Kidney (tissue), 13 donors: ENCODE measurements at regions not wholly inside any gene's neighbourhood (a gene's known extent, or its start where the extent isn't known, plus 50 kb on each side); places are given as distances from the start of the nearest gene placed in this dataset.

Source experiments
- DNase-seq, 5 donors: peaks; one replicate each; pipeline ENCODE4 v3.0.0-alpha.2; 2013 to 2020
- FAIRE-seq: peaks from 2 replicates; lab custom pipeline; 2012; peaks lifted over from hg19 to GRCh38; lab: Jason Lieb, UNC
- H3K27ac ChIP-seq, 2 donors: one replicate each; pipeline ENCODE4 v1.7.0; 2013; ENCODE audit warnings: low read depth in 2 of 2, low read length in 2 of 2, inconsistent platforms in 1 of 2
- H3K27me3 ChIP-seq: one replicate; pipeline ENCODE4 v1.7.1; 2013; ENCODE audit warnings: low read length, inconsistent platforms; ENCODE audit not compliant: control insufficient read depth, insufficient read depth
- H3K36me3 ChIP-seq, 3 donors: one replicate each; pipeline versions ENCODE4 v1.7.0 to v1.7.1; 2013; ENCODE audit warnings: low read length in 3 of 3, control low read depth in 1 of 3, inconsistent platforms in 1 of 3; ENCODE audit not compliant: insufficient read depth in 3 of 3, control insufficient read depth in 2 of 3
- H3K4me1 ChIP-seq, 3 donors: one replicate each; pipeline versions ENCODE4 v1.7.0 to v1.7.1; 2013; ENCODE audit warnings: low read length in 3 of 3, inconsistent platforms in 1 of 3, low read depth in 1 of 3; ENCODE audit not compliant: control insufficient read depth in 2 of 3, insufficient read depth in 2 of 3
- H3K4me3 ChIP-seq, 3 donors: one replicate each; pipeline versions ENCODE4 v1.7.0 to v1.8.1; 2013; ENCODE audit warnings: low read length in 3 of 3, control low read depth in 1 of 3, inconsistent platforms in 1 of 3
- H3K9ac ChIP-seq, 3 donors: one replicate each; pipeline versions ENCODE4 v1.7.0 to v1.7.1; 2013; ENCODE audit warnings: low read length in 3 of 3, control low read depth in 1 of 3, inconsistent platforms in 1 of 3
- H3K9me3 ChIP-seq, 3 donors: one replicate each; pipeline versions ENCODE4 v1.7.0 to v1.7.1; 2013; ENCODE audit warnings: low read length in 3 of 3, control low read depth in 1 of 3, inconsistent platforms in 1 of 3; ENCODE audit not compliant: control insufficient read depth in 2 of 3, insufficient read depth in 1 of 3
- CTCF ChIP-seq: IDR thresholded peaks from 3 replicates; pipeline ENCODE4 v1.5.1; 2012; ENCODE audit warnings: mild to moderate bottlenecking, moderate library complexity, borderline replicate concordance; ENCODE audit not compliant: insufficient read depth; ENCODE audit errors: extremely low read depth
- intact Hi-C: fragments of 100-400 bp; cut with DNase I; formaldehyde crosslinking; loops from one replicate; pipeline ENCODE4 v1.11.1; 2022
- donor health status: control.
- donor health status: control.
- donor health status: control.
- donor health status: control.
- donor health status: control.
- donor health status: DM: yes; HTN: yes; CAD: no.
- donor health status: Normal renal cell carcinoma (clear cell type).

- FAIRE-seq (no peak), DNase-seq (no peak)
- Histone ChIP-seq H3K4me3 (no peak overlapping the region), H3K27me3 (no peaks in the 10 kb centered on the region), H3K9me3 (no peaks in the 10 kb centered on the region), H3K9ac (no peak overlapping the region), H3K27ac (no peak overlapping the region), H3K4me1 (no peaks in the 10 kb centered on the region), H3K36me3 (no peaks in the 10 kb centered on the region)
- intact Hi-C loops = no loop called here
- TF ChIP-seq CTCF = no peak
Observed at GRCh38 chr18:55748227-55748738, 160.3 kb upstream of the TCF4 start.

DNA sequence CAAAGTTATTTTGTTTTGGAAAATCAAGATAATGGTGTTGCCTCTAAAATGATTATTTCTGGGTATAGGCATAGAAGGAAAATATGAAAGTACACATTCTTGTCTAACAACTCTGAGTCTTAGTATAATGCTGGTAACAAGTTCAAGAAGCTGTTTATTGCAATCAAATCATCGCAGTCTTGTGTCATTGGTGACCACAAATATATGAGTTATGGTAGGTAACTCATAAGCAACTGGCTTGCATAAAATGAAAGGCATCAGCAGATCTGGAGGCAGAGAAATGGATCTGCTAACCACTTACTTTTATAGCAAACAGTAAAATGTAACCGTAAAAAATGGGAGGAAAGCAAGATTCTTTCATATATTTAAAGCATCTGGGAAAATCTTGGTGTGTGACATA is 156.2 kb upstream of the TCF4 start:
- intact Hi-C loops = no loop called here
- no peak overlapping the region for H3K4me3 ChIP-seq
- FAIRE-seq = no peak
- H3K9me3 ChIP-seq = no peaks in the 10 kb centered on the region
- H3K4me1 ChIP-seq = no peaks in the 10 kb centered on the region
- TF ChIP-seq CTCF = no peak
- no peaks in the 10 kb centered on the region for H3K36me3 ChIP-seq
- no peak for DNase-seq
- no peak overlapping the region for H3K9ac ChIP-seq
- no peak overlapping the region for H3K27ac ChIP-seq
- no peaks in the 10 kb centered on the region for H3K27me3 ChIP-seq

GRCh38 chr18:55743736-55744135 is 155.7 kb upstream of the TCF4 start:
- no peak for TF ChIP-seq CTCF
- intact Hi-C loops = no loop called here
- DNase-seq = peak in 3 of 5 donors; percentile 15 to 47 (median 42)

DNA sequence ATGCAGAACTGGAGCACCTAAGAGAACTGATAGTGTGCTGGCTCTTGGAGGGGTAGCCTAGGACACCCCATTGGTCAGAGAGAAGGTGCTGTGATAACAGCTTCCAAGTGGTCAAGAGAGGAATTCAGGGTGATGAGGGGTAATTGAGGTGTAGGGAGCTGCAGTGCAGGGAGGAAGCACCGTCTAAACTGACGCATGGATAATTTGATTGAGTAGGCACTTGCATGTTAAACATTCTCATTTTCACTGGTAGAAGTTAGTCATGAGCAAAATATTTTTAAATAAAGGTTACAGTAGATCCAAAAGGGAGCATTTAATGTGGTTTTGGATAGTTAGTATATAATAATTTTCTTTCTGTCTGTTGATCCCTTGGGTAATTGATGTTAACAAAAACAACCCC is 155.1 kb upstream of the TCF4 start:
- no peak for FAIRE-seq
- intact Hi-C loops = no loop called here

More at GRCh38 chr18:55743736-55744135, 155.7 kb upstream of the TCF4 start:
- no peak for FAIRE-seq
- Histone ChIP-seq H3K36me3 (no peaks in the 10 kb centered on the region), H3K27ac (no peak overlapping the region), H3K9ac (no peak overlapping the region), H3K4me3 (no peak overlapping the region), H3K27me3 (no peaks in the 10 kb centered on the region), H3K9me3 (no peaks in the 10 kb centered on the region), H3K4me1 (no peaks in the 10 kb centered on the region)

More for the DNA sequence above, 155.1 kb upstream of the TCF4 start:
- Histone ChIP-seq H3K9me3 (no peaks in the 10 kb centered on the region), H3K27ac (no peak overlapping the region), H3K9ac (no peak overlapping the region), H3K27me3 (no peaks in the 10 kb centered on the region), H3K4me3 (no peak overlapping the region), H3K4me1 (no peaks in the 10 kb centered on the region), H3K36me3 (no peaks in the 10 kb centered on the region)
- no peak for DNase-seq
- TF ChIP-seq CTCF = no peak
